ENCODE measurements at regions not wholly inside any gene's neighbourhood (a gene's known extent, or its start where the extent isn't known, plus 50 kb on each side); places are given as distances from the start of the nearest gene placed in this dataset.
"Not testable (repeated sequence)": the region's sequence is repeated elsewhere in the genome, so short reads cannot be mapped to it uniquely, and the experiment has no call there.

- not testable (repeated sequence) for TF ChIP-seq POLR2A, CTCF, EP300 (IDR thresholded peaks at IDR 0.05)
These were observed 234.9 kb upstream of the THUMPD2 start for GRCh38 chr2:40013962-40014361.

Data from ovary (tissue), 3 donors.